ENCODE measurements at regions not wholly inside any gene's neighbourhood (a gene's known extent, or its start where the extent isn't known, plus 50 kb on each side); places are given as distances from the start of the nearest gene placed in this dataset.

GRCh38 chr9:106502930-106503329 is 360.0 kb upstream of the ZNF462 start:
- TF ChIP-seq, protein P1, sequence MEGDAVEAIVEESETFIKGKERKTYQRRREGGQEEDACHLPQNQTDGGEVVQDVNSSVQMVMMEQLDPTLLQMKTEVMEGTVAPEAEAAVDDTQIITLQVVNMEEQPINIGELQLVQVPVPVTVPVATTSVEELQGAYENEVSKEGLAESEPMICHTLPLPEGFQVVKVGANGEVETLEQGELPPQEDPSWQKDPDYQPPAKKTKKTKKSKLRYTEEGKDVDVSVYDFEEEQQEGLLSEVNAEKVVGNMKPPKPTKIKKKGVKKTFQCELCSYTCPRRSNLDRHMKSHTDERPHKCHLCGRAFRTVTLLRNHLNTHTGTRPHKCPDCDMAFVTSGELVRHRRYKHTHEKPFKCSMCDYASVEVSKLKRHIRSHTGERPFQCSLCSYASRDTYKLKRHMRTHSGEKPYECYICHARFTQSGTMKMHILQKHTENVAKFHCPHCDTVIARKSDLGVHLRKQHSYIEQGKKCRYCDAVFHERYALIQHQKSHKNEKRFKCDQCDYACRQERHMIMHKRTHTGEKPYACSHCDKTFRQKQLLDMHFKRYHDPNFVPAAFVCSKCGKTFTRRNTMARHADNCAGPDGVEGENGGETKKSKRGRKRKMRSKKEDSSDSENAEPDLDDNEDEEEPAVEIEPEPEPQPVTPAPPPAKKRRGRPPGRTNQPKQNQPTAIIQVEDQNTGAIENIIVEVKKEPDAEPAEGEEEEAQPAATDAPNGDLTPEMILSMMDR (IDR thresholded peaks at IDR 0.05; ENCODE audit: partially characterized antibody, unreplicated experiment), result no peak
- H3K27ac Mint-ChIP-seq (ENCODE audit: unreplicated experiment), result no peak overlapping the region
- DNase-seq, result no peak
- no peaks in the 10 kb centered on the region for H3K4me1 Mint-ChIP-seq (ENCODE audit: low read depth, unreplicated experiment)
- H3K36me3 Mint-ChIP-seq (ENCODE audit: unreplicated experiment), result peaks cover 5% of the 10 kb centered on the region
- H3K27me3 Mint-ChIP-seq (ENCODE audit: unreplicated experiment), result no peaks in the 10 kb centered on the region
- H3K4me3 Mint-ChIP-seq (ENCODE audit: unreplicated experiment), result no peak overlapping the region
- no peaks in the 10 kb centered on the region for H3K9me3 Mint-ChIP-seq (ENCODE audit: unreplicated experiment)

DNA sequence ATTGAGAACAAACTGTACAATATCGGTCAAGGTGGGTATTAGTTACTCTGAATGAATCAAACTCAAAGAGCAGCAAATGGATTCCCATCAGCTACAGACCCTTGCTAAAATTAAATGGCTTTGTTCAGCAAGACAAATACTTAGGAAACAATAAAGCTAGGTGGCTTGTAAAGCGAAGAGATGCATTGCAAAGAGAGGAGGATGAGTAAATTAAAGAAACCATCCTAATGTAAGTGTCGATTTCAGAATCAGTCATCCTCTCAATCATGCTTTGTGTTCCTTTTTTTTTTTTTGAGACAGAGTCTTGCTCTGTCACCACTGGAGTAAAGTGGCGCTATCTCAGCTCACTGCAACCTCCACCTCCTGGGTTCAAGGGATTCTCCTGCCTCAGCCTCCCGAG is 359.2 kb upstream of the ZNF462 start:
- DNase-seq, result no peak
- Mint-ChIP-seq H3K9me3 (ENCODE audit: unreplicated experiment) (no peaks in the 10 kb centered on the region), H3K36me3 (ENCODE audit: unreplicated experiment) (peaks cover 5% of the 10 kb centered on the region), H3K27me3 (ENCODE audit: unreplicated experiment) (no peaks in the 10 kb centered on the region), H3K4me1 (ENCODE audit: low read depth, unreplicated experiment) (no peaks in the 10 kb centered on the region), H3K27ac (ENCODE audit: unreplicated experiment) (no peak overlapping the region), H3K4me3 (ENCODE audit: unreplicated experiment) (no peak overlapping the region)
- TF ChIP-seq, protein P1 (IDR thresholded peaks at IDR 0.05; ENCODE audit: partially characterized antibody, unreplicated experiment), result no peak

GRCh38 chr9:106526716-106527204 is 336.2 kb upstream of the ZNF462 start:
- H3K4me1 Mint-ChIP-seq (ENCODE audit: low read depth, unreplicated experiment), result no peaks in the 10 kb centered on the region
- no peak for DNase-seq

DNA sequence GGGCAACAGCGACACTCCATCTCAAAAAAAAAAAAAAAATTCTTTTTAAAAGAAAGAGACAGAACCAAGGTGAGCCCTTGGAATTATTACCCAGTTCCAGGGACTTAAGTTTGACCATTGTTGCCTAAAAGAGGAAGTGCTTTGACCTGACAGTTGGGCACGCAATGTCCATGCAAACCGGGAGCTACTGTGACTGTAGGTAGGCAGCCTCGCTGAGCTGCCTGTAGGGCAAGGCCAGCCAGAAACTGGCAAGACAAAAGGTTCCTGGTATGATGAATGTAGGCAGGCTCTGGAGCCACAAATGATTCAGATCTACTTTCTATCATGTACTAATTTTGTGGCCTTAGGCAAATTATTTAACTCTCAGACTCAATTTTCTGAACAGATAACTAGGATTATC is 334.8 kb upstream of the ZNF462 start:
- no peak overlapping the region for H3K4me3 Mint-ChIP-seq (ENCODE audit: unreplicated experiment)
- TF ChIP-seq, protein P1 (IDR thresholded peaks at IDR 0.05; ENCODE audit: partially characterized antibody, unreplicated experiment), result no peak
- peaks cover 4% of the 10 kb centered on the region for H3K4me1 Mint-ChIP-seq (ENCODE audit: low read depth, unreplicated experiment)
- H3K36me3 Mint-ChIP-seq (ENCODE audit: unreplicated experiment), result no peaks in the 10 kb centered on the region
- H3K27ac Mint-ChIP-seq (ENCODE audit: unreplicated experiment), result no peak overlapping the region
- H3K9me3 Mint-ChIP-seq (ENCODE audit: unreplicated experiment), result no peaks in the 10 kb centered on the region
- H3K27me3 Mint-ChIP-seq (ENCODE audit: unreplicated experiment), result no peaks in the 10 kb centered on the region
- DNase-seq, result no peak

More at GRCh38 chr9:106526716-106527204, 336.2 kb upstream of the ZNF462 start:
- no peak overlapping the region for H3K4me3 Mint-ChIP-seq (ENCODE audit: unreplicated experiment)
- TF ChIP-seq, protein P1 (IDR thresholded peaks at IDR 0.05; ENCODE audit: partially characterized antibody, unreplicated experiment), result no peak
- H3K27me3 Mint-ChIP-seq (ENCODE audit: unreplicated experiment), result no peaks in the 10 kb centered on the region
- no peaks in the 10 kb centered on the region for H3K9me3 Mint-ChIP-seq (ENCODE audit: unreplicated experiment)
- no peak overlapping the region for H3K27ac Mint-ChIP-seq (ENCODE audit: unreplicated experiment)
- H3K36me3 Mint-ChIP-seq (ENCODE audit: unreplicated experiment), result no peaks in the 10 kb centered on the region

GRCh38 chr9:106529616-106530015 is 333.4 kb upstream of the ZNF462 start:
- TF ChIP-seq, protein P1 (IDR thresholded peaks at IDR 0.05; ENCODE audit: partially characterized antibody, unreplicated experiment), result no peak
- no peaks in the 10 kb centered on the region for H3K27me3 Mint-ChIP-seq (ENCODE audit: unreplicated experiment)
- H3K9me3 Mint-ChIP-seq (ENCODE audit: unreplicated experiment), result no peaks in the 10 kb centered on the region

More at GRCh38 chr9:106529616-106530015, 333.4 kb upstream of the ZNF462 start:
- DNase-seq, result no peak
- Mint-ChIP-seq H3K4me1 (ENCODE audit: low read depth, unreplicated experiment) (peaks cover 4% of the 10 kb centered on the region), H3K4me3 (ENCODE audit: unreplicated experiment) (no peak overlapping the region), H3K27ac (ENCODE audit: unreplicated experiment) (no peak overlapping the region), H3K36me3 (ENCODE audit: unreplicated experiment) (no peaks in the 10 kb centered on the region)

Measured in glutamatergic neuron (in vitro differentiated cells).